OCI-LY3 (cell line): ENCODE measurements at regions not wholly inside any gene's neighbourhood (a gene's known extent, or its start where the extent isn't known, plus 50 kb on each side); places are given as distances from the start of the nearest gene placed in this dataset.
"Not testable (repeated sequence)": the region's sequence is repeated elsewhere in the genome, so short reads cannot be mapped to it uniquely, and the experiment has no call there.

Source experiments
- H2AFZ ChIP-seq: fragments of 200-600, 300-600 bp; shearing (Covaris generic); 2 replicates; pipeline ENCODE4 v1.6.0; 2014; ENCODE audit warnings: antibody characterized with exemption, low read depth, low read length
- H3K27ac ChIP-seq: fragments of 200-600, 300-600 bp; sonication (generic); 2 replicates; pipeline ENCODE4 v1.5.1; 2014; ENCODE audit warnings: mild to moderate bottlenecking, low read length, moderate library complexity, mixed read lengths
- H3K27me3 ChIP-seq: fragments of 200-600, 300-600 bp; sonication (generic); 2 replicates; pipeline ENCODE4 v1.6.1; 2014; ENCODE audit warnings: low read depth, low read length, mixed read lengths
- H3K36me3 ChIP-seq: fragments of 200-600, 300-600 bp; sonication (generic); replicated peaks from 2 replicates; pipeline ENCODE3; 2014; ENCODE audit warnings: low read depth, low read length, mixed read lengths
- H3K4me1 ChIP-seq: fragments of 300-600, 200-600 bp; sonication (generic); 2 replicates; pipeline ENCODE4 v1.6.1; 2014; ENCODE audit warnings: low read length, mixed read lengths
- H3K4me2 ChIP-seq: fragments of 200-600, 300-600 bp; sonication (generic); 2 replicates; pipeline ENCODE4 v1.6.1; 2014; ENCODE audit warnings: low read length, mixed read lengths
- H3K4me3 ChIP-seq: fragments of 300-600, 200-600 bp; sonication (generic); 2 replicates; pipeline ENCODE4 v1.5.1; 2014; ENCODE audit warnings: antibody characterized with exemption, mild to moderate bottlenecking, low read length, moderate library complexity
- H3K79me2 ChIP-seq: fragments of 300-600, 200-600 bp; shearing (Covaris generic); 2 replicates; pipeline ENCODE4 v1.6.1; 2014; ENCODE audit warnings: mild to moderate bottlenecking, low read length, mixed read lengths
- H3K9ac ChIP-seq: fragments of 300-600, 200-600 bp; shearing (Covaris generic); 2 replicates; pipeline ENCODE4 v1.6.0; 2014; ENCODE audit warnings: mild to moderate bottlenecking, low read length, moderate library complexity
- H3K9me3 ChIP-seq: fragments of 200-600, 300-600 bp; shearing (Covaris generic); 2 replicates; pipeline ENCODE4 v1.6.1; 2014; ENCODE audit warnings: low read length, mixed read lengths; ENCODE audit not compliant: insufficient read depth
- H4K20me1 ChIP-seq: fragments of 200-600, 300-600 bp; sonication (generic); 2 replicates; pipeline ENCODE4 v1.6.1; 2016; ENCODE audit warnings: low read length, mixed read lengths; ENCODE audit not compliant: insufficient read depth
- EZH2phosphoT487 ChIP-seq: fragments of 200-600 bp; shearing (Covaris generic); IDR thresholded peaks from 2 replicates; pipeline ENCODE4 v1.6.1; 2018; ENCODE audit warnings: antibody characterized with exemption, mixed run types, low read depth
- TF ChIP-seq, protein P1 (sequence below): fragments of 200-600, 300-600 bp; sonication (generic); IDR thresholded peaks from 2 replicates; pipeline ENCODE4 v1.5.1; 2014; ENCODE audit warnings: antibody characterized with exemption, low read length, low read depth

DNA sequence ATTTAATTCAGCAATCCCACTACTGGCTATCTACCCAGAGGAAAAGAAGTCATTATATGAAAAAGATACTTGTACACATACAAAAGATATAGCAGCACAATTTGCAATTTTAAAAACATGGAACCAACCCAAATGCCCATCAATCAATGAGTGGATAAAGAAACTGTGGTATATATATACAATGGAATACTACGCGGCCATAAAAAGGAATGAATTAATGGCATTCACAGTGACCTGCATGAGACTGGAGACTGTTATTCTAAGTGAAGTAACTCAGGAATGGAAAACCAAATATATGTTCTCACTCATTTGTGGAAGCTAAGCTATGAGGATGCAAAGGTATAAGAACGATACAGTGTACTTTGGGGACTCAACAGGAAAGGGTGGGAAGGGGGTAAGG lies 102.8 kb upstream of the KCNMA1 start:
- not testable (repeated sequence) for H3K27ac ChIP-seq, H3K9me3 ChIP-seq, H3K4me1 ChIP-seq, H3K9ac ChIP-seq, H4K20me1 ChIP-seq, H3K4me3 ChIP-seq, H2AFZ ChIP-seq, H3K79me2 ChIP-seq, H3K27me3 ChIP-seq, H3K4me2 ChIP-seq, H3K36me3 ChIP-seq

DNA sequence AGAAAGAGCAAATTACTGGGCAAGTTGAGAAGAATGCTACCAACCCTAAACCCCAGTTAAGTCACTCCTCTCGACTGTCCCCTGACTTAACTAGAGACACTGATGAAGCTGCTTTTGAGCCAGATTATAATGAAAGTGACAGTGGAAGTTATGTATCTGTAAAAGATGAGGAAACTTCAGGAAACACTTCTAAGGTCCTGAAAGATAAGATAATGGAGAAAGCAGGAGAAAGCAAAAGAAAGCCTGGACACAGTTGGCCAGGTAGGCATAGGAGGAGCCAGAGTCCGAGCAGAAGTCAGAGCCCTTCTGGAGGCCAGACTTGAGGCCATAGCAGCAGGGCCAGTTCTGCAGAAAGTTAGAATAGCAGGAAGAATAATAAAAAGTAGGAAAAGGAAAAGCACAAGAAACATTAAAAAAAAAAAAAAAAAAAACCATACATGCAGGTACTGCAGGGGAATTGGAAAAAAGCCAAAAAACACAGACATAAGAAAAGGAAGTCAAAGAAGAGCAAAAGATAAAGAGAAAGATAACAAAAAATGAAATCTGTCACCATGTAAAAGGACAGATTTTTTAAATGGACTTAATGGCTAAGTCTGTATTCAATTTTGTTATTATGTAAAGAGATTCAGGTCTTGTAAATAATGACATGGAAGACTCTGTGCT lies 101.0 kb upstream of the KCNMA1 start:
- no peak overlapping the region for H2AFZ ChIP-seq
- H3K4me2 ChIP-seq: no peak overlapping the region
- no peak overlapping the region for H3K9ac ChIP-seq
- H3K9me3 ChIP-seq: no peaks in the 10 kb centered on the region
- no peak for TF ChIP-seq EZH2phosphoT487
- TF ChIP-seq, protein P1, sequence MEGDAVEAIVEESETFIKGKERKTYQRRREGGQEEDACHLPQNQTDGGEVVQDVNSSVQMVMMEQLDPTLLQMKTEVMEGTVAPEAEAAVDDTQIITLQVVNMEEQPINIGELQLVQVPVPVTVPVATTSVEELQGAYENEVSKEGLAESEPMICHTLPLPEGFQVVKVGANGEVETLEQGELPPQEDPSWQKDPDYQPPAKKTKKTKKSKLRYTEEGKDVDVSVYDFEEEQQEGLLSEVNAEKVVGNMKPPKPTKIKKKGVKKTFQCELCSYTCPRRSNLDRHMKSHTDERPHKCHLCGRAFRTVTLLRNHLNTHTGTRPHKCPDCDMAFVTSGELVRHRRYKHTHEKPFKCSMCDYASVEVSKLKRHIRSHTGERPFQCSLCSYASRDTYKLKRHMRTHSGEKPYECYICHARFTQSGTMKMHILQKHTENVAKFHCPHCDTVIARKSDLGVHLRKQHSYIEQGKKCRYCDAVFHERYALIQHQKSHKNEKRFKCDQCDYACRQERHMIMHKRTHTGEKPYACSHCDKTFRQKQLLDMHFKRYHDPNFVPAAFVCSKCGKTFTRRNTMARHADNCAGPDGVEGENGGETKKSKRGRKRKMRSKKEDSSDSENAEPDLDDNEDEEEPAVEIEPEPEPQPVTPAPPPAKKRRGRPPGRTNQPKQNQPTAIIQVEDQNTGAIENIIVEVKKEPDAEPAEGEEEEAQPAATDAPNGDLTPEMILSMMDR: no peak
- no peaks in the 10 kb centered on the region for H4K20me1 ChIP-seq
- no peaks in the 10 kb centered on the region for H3K27me3 ChIP-seq
- H3K27ac ChIP-seq: no peak overlapping the region
- no peaks in the 10 kb centered on the region for H3K4me1 ChIP-seq
- no peaks in the 10 kb centered on the region for H3K36me3 ChIP-seq
- H3K4me3 ChIP-seq: no peak overlapping the region
- no peaks in the 10 kb centered on the region for H3K79me2 ChIP-seq

DNA sequence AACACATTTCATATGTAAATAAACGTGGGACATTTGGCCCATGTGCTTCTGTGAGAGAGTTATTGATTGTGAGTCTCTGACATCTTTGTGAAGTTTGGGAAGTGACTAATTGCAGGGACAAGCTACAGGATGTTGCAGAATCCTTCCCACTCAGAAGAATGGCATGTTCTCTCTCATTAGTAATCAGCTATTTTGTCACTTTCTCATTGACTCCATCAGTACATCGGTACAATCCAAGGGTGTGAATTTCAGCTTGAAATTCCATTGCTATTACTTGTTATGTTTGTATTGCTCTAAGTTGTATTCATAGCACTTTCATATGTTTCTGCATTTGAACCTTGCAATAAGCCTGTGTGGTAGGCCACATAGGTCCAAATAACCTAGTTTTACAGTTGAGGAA lies 100.0 kb upstream of the KCNMA1 start:
- no peak overlapping the region for H3K27ac ChIP-seq
- no peak overlapping the region for H2AFZ ChIP-seq
- no peaks in the 10 kb centered on the region for H3K79me2 ChIP-seq
- no peak overlapping the region for H3K9ac ChIP-seq
- H3K36me3 ChIP-seq: no peaks in the 10 kb centered on the region
- no peaks in the 10 kb centered on the region for H3K9me3 ChIP-seq
- H4K20me1 ChIP-seq: no peaks in the 10 kb centered on the region
- no peak overlapping the region for H3K4me2 ChIP-seq
- H3K27me3 ChIP-seq: no peaks in the 10 kb centered on the region
- TF ChIP-seq EZH2phosphoT487: no peak
- TF ChIP-seq, protein P1: no peak
- no peak overlapping the region for H3K4me3 ChIP-seq
- no peaks in the 10 kb centered on the region for H3K4me1 ChIP-seq

DNA sequence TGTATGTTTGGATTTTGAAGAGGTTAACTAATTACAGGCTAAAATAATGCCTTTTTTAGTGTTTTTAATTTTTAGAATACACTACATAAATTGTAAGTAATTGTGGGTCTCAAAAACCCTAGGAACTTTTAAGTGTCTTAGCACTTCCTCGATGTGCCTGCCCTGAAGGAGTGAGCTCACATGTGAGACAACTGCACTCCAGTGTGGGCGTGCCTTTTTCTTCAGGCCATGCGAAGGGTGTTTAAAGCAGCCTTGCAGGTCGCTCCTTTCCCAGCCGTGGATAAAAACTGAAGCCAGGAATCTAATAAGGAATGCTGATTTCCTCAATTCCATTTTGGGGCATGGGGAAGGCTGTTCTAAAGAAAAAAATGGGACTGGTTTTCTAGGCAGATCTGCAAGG lies 97.5 kb upstream of the KCNMA1 start:
- not testable (repeated sequence) for H3K9ac ChIP-seq, H3K27ac ChIP-seq, H3K9me3 ChIP-seq, H2AFZ ChIP-seq, H3K79me2 ChIP-seq, H4K20me1 ChIP-seq, H3K4me2 ChIP-seq, H3K27me3 ChIP-seq, H3K4me3 ChIP-seq, H3K36me3 ChIP-seq, H3K4me1 ChIP-seq

DNA sequence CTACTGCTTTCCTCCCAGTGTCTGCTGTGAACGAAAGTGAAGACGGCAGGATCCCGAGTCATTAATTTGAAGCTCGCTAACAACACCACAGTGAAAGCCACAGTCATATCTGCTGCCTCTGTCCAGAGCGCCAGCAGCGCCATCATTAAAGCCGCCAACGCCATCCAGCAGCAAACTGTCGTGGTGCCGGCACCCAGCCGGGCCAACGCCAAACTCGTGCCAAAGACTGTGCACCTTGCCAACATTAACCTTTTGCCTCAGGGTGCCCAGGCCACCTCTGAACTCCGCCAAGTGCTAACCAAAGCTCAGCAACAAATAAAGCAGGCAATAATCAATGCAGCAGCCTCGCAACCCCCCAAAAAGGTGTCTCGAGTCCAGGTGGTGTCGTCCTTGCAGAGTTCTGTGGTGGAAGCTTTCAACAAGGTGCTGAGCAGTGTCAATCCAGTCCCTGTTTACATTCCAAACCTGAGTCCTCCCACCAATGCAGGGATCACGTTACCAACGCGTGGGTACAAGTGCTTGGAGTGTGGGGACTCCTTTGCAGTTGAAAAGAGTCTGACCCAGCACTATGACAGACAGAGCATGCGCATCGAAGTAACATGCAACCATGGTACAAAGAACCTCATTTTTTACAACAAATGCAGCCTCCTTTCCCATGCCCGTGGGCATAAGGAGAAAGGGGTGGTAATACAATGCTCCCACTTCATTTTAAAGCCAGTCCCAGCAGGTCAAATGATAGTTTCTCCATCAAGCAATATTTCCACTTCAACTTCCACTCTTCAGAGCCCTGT lies 94.8 kb upstream of the KCNMA1 start:
- TF ChIP-seq, protein P1: no peak
- TF ChIP-seq EZH2phosphoT487: no peak
- no peaks in the 10 kb centered on the region for H3K36me3 ChIP-seq
- no peaks in the 10 kb centered on the region for H3K79me2 ChIP-seq
- H3K27ac ChIP-seq: no peak overlapping the region
- no peaks in the 10 kb centered on the region for H3K9me3 ChIP-seq
- H3K9ac ChIP-seq: no peak overlapping the region
- no peak overlapping the region for H2AFZ ChIP-seq
- no peaks in the 10 kb centered on the region for H3K4me1 ChIP-seq
- no peak overlapping the region for H3K4me3 ChIP-seq
- H4K20me1 ChIP-seq: no peaks in the 10 kb centered on the region
- H3K27me3 ChIP-seq: no peaks in the 10 kb centered on the region
- no peak overlapping the region for H3K4me2 ChIP-seq
